Activated T-helper 9 cell treated with anti-CD3 and anti-CD28 coated beads, Interleukin-2, amount 50 U/mL, for 16 hours (primary cell): ENCODE measurements at regions not wholly inside any gene's neighbourhood (a gene's known extent, or its start where the extent isn't known, plus 50 kb on each side); places are given as distances from the start of the nearest gene placed in this dataset.
"Not testable (repeated sequence)": the region's sequence is repeated elsewhere in the genome, so short reads cannot be mapped to it uniquely, and the experiment has no call there.

Source experiments
- DNase-seq: peaks from one replicate; pipeline ENCODE4 v3.0.0-alpha.2; 2020; ENCODE audit warnings: low read depth

DNA sequence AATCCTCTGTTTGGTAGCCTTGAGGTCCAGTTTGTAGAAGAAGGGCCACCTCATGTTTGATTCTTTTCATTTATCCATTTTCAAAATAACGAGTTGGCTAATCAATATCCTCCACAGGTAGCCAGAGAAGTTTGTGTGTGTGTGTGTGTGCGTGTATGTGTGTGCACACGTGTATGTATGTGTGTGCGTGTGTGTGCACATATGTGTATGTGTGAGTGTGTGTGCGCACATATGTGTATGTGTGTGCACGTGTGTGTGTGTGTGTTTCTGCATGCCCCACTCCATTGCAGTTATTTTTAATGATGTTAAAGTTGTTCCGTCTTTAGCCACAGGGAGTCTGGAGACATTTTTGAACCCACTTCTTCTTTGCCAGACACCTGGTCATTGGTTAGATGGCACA, 112.8 kb upstream of the PRKCQ start:
- DNase-seq = no peak

DNA sequence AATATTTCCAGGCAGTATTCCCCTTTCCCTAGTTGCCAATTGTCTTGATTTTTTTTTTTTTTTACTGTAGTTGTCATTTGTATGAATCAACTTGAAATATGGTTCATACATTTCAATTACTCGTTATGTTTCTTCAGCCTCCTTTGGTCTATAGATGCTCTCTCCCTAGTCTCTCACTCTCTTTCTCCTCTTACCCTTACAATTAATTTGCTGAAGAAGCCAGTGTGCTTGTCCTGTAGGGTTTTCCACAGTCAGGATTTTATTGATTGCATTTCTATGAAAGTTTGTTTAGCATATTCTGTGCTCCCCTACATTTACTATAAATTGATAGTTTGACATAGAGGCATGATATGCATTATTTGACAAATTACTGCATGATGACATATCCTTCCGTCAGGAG, 112.0 kb upstream of the PRKCQ start:
- DNase-seq = no peak

DNA sequence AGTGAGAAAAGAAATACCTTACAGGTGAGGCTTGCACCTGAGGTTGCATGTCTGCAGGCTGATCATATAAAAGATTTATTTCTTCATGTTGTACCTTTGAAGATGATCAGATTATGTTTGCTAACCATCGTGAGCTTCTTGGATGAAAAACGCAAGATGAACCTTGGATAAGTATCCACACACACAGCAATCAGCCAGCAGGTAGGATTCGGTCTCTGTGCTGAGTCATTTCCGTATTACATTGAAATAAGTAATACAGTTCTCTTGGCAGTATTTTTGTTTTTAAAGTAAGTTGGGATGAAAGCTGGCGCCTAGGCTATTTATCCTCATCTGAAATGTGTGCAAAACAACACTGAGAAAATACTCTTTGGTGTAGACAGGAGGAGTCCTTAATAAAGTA, 109.0 kb upstream of the PRKCQ start:
- DNase-seq = no peak

DNA sequence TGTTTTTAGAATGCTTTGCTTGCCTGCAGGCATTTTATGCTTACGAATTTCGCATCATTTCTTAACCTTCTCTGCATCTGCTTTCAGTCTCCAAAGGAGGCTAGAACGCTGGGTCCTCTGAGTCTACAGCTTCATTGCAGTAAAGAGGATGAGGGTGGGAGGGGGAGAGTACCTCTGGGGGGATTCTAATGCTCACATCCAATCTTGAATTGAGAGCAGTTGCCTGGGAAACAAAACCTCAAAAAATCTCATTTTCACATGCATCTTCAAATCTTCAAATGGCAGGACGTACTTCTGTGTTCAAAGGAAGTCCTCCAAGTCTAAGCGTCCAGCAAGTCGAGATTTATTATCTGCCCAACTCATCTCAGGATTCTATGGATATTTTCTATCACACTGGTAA, 100.7 kb upstream of the PRKCQ start:
- DNase-seq = no peak

DNA sequence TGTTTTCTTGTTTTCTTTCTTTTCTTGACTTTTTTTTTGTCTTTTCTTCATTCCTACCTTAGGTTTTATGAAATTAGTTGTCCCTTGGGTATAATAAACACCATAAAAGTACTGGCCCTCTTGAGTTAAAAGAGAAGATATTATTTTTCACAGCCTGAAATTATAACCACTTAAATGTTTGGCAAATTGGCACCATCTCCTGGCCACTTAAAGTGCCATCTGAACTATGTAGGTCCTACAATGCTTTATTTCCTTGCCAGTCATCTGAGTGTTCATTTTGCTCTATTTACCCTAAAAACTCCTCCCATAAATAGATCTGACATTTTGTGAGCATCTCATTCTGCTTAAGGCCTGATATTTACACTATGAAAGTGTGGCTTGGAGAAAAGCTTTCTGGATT, 98.9 kb upstream of the PRKCQ start:
- no peak for DNase-seq

DNA sequence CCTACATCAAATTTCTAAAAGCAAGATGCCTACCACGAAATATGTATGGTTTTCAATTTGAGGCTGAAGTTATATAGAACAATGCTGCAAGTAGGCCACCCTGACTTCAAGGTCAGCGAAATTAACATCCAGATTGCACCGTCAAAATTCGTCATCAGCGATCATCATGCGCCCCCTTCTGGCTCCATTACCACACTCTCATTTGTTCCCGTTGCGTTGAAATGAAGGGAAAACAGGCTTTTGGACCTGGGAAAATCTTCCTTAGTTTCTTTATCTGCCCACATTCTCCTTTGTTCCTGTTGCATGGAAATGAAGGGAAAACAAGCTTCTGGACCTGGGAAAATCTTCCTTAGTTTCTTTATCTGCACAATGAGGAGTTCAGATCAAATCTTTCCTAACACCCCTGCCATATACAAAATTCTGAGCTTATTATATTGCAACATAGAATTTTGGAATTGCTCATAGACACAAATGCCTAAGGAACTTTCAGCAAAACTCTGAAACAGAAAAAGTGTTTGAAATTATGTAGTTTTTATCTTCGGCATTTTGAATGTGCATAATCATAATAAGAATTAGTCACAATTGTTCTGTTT, 98.2 kb upstream of the PRKCQ start:
- peak; percentile 40 for DNase-seq

DNA sequence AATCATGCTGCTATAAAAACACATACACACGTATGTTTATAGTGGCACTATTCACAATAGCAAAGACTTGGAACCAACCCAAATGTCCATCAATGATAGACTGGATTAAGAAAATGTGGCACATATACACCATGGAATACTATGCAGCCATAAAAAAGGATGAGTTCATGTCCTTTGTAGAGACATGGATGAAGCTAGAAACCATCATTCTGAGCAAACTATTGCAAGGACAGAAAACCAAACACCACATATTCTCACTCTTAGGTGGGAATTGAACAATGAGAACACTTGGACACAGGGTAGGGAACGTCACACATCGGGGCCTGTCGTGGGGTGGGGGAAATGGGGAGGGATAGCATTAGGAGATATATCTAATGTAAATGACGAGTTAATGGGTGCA, 97.1 kb upstream of the PRKCQ start:
- DNase-seq = not testable (repeated sequence)

DNA sequence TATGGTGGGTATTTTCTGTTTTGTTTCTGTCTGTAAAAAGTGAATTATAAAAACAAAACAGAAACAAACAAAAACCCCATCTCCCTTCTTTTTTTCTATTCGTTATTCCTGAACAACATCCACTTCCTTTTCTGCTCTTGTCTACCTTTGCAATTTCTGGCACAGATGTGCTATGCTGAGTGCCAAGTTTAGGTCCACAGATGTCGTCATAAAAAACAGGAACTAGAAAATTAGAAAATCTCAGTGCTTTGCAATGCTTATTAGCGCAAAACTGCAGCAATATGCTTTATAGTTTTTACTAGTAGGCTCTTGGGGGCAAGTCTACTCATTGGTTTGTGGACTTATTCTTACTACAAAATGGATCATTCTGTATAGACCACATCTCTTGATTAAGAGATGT, 94.2 kb upstream of the PRKCQ start:
- no peak for DNase-seq

DNA sequence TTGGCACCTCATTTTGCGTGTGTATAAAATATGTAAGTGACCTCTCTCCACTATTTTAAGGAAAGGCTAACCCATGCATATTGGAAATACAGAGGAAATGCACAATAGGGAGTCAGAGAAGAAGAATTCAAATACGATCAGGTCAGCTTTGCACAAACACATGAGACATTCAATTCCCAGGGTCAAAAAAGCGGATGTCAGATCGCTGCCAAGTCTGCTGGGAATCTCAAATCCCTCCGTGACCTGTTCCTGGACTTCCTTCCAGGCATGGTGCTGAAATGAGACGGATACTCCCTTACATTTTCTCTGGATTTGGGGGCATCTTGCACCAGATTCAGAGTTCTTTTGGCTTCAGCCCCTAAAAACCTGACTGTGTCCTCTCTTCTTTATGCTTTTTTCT, 91.9 kb upstream of the PRKCQ start:
- no peak for DNase-seq

DNA sequence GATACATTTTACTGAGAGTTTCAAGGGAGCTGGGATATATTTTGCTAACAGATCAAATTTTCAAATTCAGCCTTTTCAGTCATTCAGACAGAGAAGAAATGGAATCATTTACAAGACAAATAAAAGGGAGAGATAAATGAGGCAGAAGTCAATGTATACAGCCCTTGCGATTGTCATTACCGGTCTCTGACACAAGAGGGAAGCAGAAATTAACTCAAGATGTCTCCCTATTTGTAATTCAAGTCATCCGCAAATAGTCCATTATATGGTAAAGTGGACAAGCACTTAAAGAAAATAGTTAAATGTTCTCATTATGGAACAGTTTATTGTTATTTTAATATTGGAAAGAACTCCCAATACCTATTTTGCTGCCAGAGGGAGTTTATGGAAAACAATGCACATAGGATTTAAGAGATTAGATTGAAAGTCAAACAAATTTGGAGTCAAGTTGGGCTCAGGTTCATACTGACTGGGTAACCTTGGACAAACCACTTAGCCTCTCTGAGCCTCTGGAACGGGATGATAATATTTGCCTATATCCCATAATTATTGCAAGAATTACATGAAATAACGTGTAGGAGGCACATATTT, 89.3 kb upstream of the PRKCQ start:
- no peak for DNase-seq

DNA sequence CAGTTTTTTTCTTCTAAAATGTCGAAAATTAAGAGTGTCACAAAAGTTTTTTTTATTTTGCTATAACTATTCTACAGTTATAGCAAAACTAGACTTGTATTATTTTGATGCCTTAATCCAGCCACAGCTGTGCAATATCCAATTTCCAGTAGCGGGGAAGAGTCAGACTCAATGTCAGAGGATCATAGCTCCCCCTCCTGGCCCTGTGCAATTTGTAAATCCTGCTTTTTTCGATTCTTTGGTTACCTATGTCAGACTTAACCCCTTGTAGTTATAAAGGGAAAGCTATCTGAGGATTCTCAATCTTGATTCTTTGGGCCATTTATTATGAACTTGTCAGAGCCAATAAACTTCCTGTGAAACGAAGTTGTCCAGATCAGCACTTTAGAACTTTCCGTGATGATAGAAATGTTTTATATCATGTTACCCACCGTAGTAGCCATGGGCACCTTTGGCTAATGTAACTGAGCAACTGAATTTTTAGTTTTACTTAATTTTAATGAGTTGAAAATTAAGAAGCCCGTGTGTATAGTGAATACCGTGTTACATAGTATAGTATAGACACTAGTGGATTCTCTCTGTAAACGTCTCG, 87.7 kb upstream of the PRKCQ start:
- DNase-seq = peak; percentile 23

DNA sequence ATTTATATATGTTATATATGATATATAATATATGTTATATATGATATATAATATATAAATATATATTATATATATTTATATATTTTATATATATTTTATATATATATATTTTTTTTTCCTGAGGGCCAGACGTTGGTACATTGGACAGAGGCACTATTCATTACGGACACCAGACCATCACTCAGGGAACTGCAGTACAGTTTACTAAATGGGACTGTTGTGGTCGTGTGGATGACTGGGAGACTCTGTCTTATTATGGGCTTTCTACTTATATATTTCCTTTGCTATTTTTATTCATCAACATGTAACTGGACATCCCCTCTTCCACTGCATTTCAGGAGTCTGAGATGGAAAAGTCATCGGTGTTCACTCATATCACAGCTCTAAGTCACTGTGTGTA, 87.1 kb upstream of the PRKCQ start:
- DNase-seq = no peak

DNA sequence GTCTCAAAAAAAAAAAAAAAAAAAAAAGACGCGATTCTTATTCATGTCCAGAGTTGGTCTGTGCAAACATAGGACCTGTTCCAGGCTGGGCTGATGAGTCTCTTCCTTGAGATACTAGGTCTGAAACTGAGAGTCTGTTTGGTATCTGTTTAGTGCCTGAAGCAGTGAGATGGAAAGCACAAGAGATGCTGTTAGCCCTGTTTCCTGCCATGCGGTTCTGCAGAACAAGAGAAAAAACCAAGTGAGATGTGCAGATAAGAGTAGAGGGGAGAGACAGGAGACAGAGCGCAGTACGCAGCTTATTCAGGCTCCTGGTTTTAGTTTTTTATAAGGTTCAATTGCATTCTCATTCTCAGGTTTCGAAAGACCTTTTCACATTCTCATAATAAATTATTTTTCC, 85.8 kb upstream of the PRKCQ start:
- no peak for DNase-seq

DNA sequence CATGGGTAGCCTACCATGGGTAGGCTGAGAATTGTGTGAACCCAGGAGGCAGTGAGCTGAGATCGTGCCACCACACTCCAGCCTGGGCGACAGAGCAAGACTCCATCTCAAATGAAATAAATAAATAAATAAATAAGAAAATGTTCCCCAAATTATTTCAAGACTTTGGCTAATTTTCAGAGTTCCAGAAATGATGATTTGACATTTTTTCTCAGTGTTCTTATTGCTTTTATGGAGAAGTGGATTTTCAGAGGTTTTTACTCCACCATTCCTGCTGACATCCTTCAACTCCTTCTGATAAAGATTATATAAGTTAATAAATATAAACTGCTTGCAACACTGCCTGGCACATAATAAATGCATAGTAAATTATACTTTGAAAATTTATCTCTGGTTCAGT, 80.4 kb upstream of the PRKCQ start:
- no peak for DNase-seq

DNA sequence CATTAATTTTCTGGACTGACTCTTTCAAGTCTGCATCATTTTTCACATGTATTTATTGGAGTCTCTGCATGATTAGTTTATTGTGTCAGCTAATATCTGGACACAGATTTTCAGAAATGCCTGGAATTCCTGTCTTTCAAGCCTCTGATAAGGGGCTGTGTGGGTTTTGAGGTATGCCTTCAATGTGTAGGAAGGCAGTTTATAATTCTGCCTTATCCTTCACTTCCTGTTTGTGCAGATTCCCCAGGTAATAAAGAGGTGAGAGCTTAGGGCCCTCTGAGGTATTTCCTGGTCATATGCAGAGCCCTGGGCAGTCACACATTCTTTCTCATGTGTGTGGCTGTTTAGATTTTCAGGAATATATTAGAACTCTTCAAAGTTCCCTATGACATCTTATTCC, 79.4 kb upstream of the PRKCQ start:
- no peak for DNase-seq

DNA sequence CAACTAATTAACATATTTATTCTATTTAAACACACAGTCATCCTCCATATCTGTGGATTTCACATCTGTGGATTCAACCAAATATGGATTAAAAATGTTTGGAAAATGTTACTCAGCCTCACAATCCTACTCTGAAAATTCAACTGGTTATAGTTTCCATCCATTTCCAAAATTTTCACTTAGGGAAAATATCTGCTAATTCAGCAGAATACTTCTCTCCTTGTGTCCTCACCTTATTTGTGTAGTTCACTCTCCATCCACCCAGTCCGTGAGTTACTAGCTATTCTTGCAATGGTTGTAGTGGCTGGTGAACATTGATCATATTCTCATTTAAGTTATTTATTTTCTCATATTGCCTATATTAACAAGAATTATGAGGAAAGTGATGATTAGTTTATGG, 77.6 kb upstream of the PRKCQ start:
- DNase-seq = no peak

DNA sequence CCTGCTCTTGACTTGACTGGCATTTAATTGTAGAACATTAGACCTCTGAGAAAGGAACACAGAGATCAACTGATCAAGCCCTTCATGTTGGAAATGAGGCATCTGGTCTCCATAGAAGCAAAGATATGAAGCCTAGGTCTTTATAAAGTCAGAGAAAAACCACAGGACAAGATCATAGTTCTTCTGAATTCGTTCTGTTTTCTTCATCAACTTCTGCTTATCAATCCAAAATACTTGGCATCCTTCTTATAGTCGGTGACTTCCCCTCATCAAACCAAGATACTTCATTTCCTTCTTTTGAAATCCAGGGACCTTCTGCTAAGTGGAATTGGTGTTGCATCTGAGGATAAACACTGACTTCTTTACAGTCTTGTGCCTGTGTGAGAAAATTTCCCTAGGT, 77.1 kb upstream of the PRKCQ start:
- DNase-seq = no peak

DNA sequence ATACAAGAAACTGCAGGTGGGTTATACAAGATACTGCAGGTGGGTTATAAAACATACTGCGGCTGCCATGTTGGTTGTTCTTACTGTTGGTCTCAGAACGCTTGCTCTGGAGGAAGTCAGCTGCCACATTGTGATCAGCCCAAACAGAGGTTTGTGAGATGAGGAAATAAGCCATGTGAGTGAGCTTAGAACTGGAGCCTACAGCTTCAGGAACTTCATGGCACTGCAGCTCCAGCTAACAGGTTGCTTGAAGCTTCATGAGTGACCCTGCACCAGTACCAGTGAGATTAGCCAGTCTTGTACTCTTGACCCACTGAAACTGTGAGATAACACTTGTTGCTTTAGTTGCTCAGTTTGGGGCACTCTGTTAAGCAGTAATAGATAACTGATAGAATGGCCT, 74.5 kb upstream of the PRKCQ start:
- DNase-seq = no peak

DNA sequence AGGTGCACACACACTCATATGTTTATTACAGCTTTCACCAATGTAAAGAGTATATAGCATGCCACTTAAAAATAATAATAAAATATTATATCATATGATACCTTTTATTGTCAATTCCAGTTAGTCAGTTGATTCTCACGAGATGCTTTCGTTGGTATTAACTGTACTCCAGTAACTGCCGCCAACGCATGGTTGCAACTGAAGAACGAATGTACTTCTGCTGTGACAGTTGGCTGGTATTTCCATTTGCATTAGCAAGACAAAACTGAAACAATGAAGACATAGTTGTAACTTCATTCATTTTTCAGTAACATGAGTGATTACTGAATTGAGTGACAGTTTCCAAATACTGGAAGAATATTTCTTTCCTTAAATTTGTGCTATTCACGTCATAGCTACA, 70.5 kb upstream of the PRKCQ start:
- DNase-seq = no peak

DNA sequence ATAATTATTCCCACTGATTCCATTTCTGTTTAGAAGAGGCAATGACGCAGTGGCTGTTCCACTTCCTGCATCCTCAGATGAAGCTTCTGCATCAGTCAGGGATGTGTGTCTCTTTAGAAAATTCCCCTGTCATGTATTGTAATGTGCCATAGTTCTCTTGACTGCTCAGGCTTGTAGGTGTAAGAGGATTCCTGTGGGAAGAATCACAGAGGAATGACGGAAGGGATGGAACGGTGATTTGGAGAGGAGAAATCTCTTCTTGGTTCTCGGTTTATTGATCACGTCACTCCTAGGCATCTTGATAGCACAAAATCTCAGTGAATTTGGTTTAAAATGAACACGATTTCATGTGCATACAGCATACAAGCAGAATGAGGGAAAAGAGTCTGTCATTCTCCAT, 69.8 kb upstream of the PRKCQ start:
- no peak for DNase-seq

DNA sequence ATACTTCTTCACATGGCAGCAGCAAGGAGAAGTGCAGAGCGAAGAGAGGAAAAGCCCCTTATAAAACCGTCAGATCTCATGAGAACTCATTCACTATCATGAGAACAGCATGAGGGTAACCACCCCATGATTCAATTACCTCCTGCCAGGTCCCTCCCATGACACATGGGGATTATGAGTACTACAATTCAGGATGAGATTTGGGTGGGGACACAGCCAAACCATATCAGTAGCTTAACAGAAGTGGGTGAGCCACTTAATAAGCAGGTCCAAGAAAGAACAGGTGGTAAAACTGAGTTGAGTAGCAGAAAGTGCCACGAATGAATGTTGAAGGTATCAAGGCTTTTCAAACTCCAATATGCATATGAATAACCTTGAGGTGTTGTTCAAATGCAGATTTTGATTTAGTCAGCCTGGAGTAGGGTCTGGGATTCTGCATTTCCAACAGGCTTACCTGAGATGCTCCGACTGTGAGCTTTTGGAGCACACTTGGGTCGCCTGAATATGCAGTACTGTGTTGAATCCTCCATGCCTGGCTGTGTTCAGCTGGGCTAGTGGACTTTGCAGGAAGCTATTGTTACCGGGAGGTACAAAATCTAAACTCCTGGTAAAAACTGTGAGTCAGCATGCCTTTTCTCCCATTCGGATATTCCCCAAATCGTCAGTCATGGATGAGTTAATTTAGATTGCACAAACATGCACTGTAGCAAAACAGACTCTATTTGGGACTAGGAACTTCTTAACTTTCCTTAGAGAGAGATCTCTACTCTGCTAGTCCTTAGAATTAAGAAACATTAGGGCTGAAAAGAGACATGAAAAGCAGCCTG, 69.0 kb upstream of the PRKCQ start:
- DNase-seq = no peak

DNA sequence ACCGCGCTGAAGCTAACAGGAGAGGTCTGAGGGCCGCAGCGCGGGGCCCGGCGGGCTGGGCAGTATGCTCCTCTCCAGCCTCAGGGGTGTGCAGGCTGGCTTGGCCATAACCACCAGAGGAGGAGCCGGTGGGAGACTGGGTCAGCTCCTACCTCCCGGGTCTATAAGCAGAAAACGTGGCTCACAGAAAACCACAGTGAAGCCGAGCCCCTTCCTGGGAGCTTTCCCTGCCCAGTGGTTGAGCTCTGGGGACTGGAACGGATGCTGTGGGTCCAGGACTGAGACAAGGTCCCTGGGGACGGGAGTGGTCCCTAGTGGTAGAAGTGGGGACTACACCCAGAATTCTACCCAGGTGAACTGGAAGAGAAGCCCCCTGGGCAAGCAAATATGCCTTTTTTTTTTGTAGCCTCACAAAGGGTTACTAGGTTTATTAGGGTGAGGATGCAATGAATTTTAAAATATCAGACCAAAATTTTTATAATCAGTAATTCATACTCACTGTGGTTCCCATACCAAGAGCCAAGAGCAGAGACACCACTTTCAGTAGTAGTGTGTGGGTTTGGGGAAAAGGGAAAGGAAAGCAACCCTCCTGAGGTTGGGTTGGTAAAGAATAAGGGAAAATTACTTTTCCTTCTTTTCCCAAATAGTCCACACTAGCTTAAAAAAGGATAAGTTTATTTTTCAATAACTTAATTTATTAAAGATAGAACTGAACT, 67.9 kb upstream of the PRKCQ start:
- peak; percentile 42 for DNase-seq

DNA sequence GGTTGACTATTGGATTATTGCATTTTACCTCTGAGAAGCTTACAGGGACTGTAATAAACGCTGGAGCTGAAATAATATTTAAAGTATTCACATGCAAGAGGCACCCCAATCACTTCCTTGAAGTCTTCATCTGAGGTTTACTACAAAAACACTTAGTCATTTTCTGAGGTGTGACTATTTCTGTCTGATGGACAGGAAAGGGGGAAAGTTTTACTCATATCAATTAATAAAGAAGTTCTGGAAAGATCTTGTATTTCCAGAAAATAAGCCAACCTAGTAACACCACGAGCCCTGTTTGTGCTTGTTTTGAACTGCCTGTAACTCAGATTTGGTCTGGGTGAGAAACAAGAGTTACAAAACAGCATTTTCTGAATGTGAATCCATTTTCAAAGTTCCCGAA, 63.9 kb upstream of the PRKCQ start:
- DNase-seq = no peak
